Pons (tissue), 1 donor: ENCODE measurements at regions not wholly inside any gene's neighbourhood (a gene's known extent, or its start where the extent isn't known, plus 50 kb on each side); places are given as distances from the start of the nearest gene placed in this dataset.
A peak's percentile ranks its signal among the peaks of the same experiment; 100 is the strongest.
"Not testable (repeated sequence)": the region's sequence is repeated elsewhere in the genome, so short reads cannot be mapped to it uniquely, and the experiment has no call there.

ENCODE experiments used
- DNase-seq: peaks from one replicate; pipeline ENCODE4 v3.0.0-alpha.2; 2016; ENCODE audit warnings: low spot score

DNA sequence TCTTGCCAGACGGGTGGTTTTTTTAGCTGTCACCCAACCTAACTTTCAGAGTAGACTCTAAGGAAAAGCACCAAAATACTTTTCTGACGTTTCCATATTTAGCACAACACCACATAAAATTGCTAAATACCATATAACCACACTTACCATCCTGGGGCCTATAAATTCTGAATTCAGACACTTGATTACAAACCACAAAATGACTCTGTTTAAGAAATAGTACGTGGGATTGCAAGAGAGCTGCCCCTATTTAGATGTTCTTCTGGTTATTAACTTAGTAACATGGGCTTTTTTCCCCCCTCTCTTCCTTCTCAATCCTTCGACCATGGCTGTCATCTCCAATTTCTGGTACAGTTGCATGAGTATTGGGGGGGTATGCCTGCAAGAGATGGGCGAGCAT is 287.7 kb downstream of the BMP4 start:
- no peak for DNase-seq

- DNase-seq = peak; percentile 27
Measured at GRCh38 chr14:53663709-53664108, 292.9 kb downstream of the BMP4 start.

GRCh38 chr14:53655080-53655785 is 301.4 kb downstream of the BMP4 start:
- no peak for DNase-seq

- DNase-seq = no peak
Measured at GRCh38 chr14:53652068-53652467, 304.6 kb downstream of the BMP4 start.

- DNase-seq = no peak
Measured at GRCh38 chr14:53651096-53651740, 305.4 kb downstream of the BMP4 start.

- DNase-seq = no peak
Measured at GRCh38 chr14:53646925-53647324, 309.7 kb downstream of the BMP4 start.

- DNase-seq = no peak
Measured at GRCh38 chr14:53640695-53641094, 315.9 kb downstream of the BMP4 start.

- DNase-seq = no peak
Measured at GRCh38 chr14:53638966-53639365, 317.7 kb downstream of the BMP4 start.

- no peak for DNase-seq
Measured at GRCh38 chr14:53634793-53635192, 321.8 kb downstream of the BMP4 start.

DNA sequence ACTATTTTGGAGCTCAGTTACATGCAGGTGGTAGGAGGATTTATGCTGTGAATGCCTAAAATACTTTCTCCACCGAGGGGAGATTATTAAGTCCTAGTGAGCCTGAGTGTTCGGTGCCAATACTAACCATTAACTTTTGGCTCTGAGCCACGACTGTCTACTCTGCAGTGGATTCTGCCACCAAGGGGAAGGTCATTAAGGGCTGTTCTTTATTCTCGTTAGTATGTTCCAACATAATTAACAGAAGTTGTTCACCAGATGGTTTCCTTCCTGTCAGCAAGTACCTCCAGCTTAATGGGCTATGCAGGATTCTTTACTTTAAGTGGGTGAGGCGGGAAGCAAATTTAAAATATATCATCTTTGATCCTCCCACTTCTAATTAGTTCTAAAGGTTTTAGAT is 326.3 kb downstream of the BMP4 start:
- DNase-seq = no peak

DNA sequence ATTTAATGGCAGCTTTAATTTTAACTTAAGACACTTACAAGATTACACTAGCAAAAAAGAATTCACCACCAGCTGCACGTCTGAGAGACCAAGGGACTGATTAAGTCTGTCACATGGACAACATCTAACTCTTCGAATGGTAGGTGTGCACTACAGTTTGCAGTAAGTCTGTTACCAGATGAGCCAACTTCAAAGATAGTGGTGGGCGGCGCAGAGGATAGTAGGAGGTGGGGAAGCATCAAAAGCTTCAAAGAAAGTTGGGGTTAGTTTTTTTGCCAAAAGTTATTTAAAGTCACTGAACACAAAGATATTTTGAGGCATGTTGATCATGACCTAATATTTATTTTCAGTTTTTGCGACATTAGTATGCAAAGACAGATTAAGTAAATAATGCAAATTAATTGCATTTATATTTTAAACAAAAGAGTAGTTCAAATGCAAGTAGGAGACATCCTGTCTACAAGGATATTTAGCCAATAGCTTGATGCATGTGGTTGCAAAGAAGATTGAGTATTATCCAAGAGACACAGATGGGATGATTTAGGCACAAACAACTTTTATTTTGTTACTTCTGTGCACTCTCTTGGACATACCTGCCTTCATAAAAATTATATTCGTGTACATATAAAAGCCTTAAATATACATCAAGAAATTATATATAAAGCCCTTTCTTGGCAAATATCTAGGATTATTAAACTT is 327.7 kb downstream of the BMP4 start:
- no peak for DNase-seq

GRCh38 chr14:53628261-53628660 is 328.4 kb downstream of the BMP4 start:
- DNase-seq = no peak

DNA sequence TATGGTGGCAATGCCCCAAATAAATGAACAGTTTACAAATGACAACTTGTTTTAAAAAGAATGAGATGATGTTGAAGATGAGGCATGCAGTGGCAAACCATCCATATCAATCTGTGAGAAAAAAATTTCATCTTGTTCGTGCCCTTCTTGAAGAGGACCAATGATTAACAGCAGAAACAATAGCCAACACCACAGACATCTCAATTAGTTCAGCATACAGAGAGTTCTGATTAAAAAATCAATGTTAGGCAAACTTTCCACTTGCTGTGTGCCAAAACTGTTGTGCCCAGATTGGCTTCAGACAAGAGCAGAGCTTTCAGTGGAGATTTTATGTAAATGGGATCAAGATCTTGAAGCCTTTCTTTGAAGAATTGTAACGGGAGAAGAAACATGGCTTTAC is 329.9 kb downstream of the BMP4 start:
- no peak for DNase-seq

GRCh38 chr14:53622447-53622846 is 334.2 kb downstream of the BMP4 start:
- DNase-seq = no peak

DNA sequence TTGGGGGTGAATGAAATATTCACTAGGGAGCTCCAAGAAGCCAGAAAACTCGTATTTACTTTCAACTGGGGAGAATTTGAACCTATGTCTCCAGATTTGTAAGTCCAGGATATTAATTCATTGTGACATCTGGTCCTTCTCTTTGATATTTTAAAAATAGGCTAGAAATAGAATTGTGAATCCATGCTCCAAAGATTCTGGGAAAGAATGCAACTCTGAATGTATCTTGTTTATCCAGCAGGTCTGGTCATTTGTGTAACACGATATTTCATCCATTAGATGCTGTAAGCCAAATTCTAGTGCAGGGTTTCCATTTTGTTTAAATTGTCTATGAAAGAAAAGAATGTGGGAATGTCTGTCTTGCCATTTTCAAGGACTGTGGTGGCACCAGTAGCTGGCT is 334.7 kb downstream of the BMP4 start:
- no peak for DNase-seq

DNA sequence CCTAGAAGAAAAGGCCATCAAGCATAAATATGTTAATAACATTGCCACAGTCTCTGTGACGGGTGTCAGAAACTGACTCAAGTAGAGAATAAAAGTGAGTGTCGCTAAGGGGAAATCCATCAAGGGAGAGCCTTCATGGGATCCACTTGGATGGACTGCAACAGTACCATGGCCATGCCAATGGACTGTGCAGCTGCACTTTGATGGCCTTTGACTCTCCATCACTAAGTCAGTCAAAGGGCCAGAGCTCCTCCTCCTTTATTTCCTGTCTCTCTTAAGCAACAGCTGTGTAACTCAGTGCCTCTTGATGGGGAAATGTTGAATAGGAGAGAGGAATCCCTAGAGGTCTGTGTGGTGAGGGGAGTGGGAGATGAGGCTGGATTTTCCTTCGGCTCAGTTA is 335.2 kb downstream of the BMP4 start:
- DNase-seq = no peak

- DNase-seq = no peak
Measured at GRCh38 chr14:53620890-53621289, 335.7 kb downstream of the BMP4 start.

DNA sequence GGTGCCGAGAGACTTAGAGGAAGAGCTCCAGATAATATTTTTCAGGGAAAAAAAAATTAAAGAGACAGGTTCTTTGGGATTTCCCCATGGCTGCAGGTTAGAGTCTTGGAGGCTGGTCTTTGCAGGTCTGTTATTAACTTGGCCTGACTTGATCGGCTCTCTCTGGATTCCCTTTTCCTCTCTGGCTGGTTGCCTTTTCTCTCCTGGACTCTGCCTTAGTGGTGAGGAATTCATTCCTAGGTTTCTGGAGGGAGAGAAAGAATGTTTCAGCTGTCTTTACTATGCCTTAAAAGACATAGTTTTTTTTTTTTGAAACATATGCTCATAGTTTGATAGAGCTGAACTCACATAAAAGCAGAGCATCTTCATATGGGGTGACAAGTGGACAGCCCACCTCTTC is 336.3 kb downstream of the BMP4 start:
- no peak for DNase-seq

- DNase-seq = no peak
Measured at GRCh38 chr14:53619691-53620231, 336.9 kb downstream of the BMP4 start.

DNA sequence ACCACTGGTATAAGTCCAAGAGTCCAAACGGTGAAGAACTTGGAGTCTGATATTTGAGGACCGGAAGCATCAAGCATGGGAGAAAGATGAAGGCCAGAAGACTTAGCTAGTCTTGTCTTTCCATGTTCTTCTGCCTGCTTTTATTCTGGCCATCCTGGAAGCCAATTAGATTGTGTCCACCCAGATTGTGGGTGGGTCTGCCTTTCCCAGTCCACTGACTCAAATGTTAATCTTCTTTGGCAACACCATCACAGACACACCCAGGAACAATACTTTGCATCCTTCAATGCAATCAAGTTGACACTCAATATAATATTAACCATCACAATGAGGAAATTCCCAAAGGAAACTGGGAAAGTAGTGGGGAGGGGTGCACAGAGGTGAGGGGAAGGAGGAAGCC is 340.1 kb downstream of the BMP4 start:
- DNase-seq = not testable (repeated sequence)

DNA sequence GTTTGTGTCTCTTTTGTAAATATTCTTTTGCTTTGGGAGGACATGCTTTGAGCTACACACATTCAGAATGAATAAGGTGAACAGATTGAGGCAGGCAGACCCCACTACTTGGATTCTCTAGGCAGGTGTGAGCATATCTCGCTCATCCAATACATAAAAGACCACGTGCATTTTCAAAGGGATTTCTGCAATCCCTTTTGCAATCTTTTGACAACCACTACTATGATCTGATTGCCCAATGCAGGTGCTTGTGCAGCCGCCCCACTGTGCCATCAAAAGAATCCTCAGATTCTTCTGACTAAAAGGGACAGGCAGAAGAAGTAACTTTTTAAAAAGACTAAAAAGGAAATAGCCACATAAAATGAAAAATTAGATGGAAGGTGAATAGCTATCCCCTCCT is 341.4 kb downstream of the BMP4 start:
- no peak for DNase-seq

DNA sequence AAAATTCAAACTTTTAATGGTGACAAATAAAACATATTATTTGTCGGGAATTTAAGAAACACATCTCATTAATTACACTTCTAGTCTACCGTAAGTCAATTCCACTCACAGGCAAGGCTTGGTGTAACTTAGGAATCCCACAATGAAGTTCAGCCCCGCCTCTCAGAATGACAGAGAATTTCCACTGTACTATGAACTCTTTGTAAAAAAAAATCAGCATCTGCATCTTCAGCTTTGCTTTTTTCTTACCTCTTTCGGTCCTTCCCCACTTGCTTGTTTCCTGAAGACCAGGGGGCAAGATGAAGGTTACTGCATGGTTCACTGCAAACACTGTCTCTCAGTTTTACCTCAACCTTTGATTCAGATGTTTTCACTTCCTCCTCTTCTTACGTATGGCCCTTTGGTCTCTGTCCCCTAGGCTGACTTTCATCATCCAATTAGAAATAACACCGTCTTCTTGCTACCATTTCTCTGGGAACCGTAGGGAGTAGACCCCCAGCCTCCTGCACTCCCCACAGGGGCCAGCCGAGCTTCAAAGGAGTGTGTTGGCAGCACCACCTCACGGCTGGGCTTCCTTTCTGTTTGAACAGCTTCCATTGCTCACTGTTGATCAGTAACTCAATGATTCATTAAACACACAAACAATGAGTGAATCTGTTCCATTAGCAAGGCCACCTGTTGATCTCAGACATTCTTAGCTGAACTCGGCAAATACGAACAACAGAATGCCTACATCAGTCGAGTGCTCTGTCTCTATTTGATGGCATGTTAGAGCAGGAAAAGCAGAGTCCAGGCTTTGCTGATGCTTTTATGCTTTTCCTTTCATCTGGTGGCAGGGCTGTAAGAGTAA is 343.0 kb downstream of the BMP4 start:
- peak; percentile 15 for DNase-seq
